Gastrocnemius medialis (tissue), 4 donors: ENCODE measurements at regions not wholly inside any gene's neighbourhood (a gene's known extent, or its start where the extent isn't known, plus 50 kb on each side); places are given as distances from the start of the nearest gene placed in this dataset.

ENCODE experiments used
- ATAC-seq, 2 donors: fragments of 150-250 bp; one replicate each; pipeline ENCODE4 v1.9.1; 2016
- DNase-seq, 2 donors: peaks; one replicate each; pipeline ENCODE4 v3.0.0-alpha.2; 2019
- H3K27ac ChIP-seq, 4 donors: fragments of 200-600 bp; sonication (generic); 1 replicate in 1 of 4; 2 replicates in 3 of 4; pipeline ENCODE4 v1.5.1; 2016 to 2018; ENCODE audit warnings: mild to moderate bottlenecking in 2 of 4, moderate library complexity in 1 of 4
- H3K27me3 ChIP-seq, 3 donors: fragments of 200-600 bp; sonication (generic) in 2 of 3; 1 replicate in 1 of 3; 2 replicates in 2 of 3; pipeline versions ENCODE4 v1.5.1 to v1.6.0; 2016 to 2019; ENCODE audit warnings: mild to moderate bottlenecking in 1 of 3, moderate library complexity in 1 of 3
- H3K36me3 ChIP-seq, 2 donors: fragments of 200-600 bp; sonication (generic) in 1 of 2; one replicate each; pipeline ENCODE4 v1.5.1; 2017 to 2018
- H3K4me1 ChIP-seq, 2 donors: fragments of 200-600 bp; sonication (generic) in 1 of 2; one replicate each; pipeline ENCODE4 v1.5.1; 2016 to 2017; ENCODE audit warnings: mild to moderate bottlenecking in 2 of 2
- H3K4me3 ChIP-seq, 4 donors: fragments of 200-600 bp; sonication (generic) in 3 of 4; 1 replicate in 1 of 4; 2 replicates in 3 of 4; pipeline ENCODE4 v1.5.1; 2016 to 2019; ENCODE audit warnings: mild to moderate bottlenecking in 2 of 4
- H3K9me3 ChIP-seq, 3 donors: fragments of 200-600 bp; sonication (generic) in 2 of 3; 1 replicate in 1 of 3; 2 replicates in 2 of 3; pipeline ENCODE4 v1.5.1; 2016 to 2019
- CTCF ChIP-seq, 5 experiments: fragments of 450-650 bp in 3 of 5; fragments of 200-600 bp in 2 of 5; sonication (generic) in 2 of 5; IDR thresholded peaks in 4 of 5; conservative IDR thresholded peaks in 1 of 5; 1 replicate in 4 of 5; 2 replicates in 1 of 5; pipeline ENCODE4 v1.5.1; 2016 to 2019; ENCODE audit warnings: antibody characterized with exemption in 5 of 5, mild to moderate bottlenecking in 3 of 5, moderate library complexity in 3 of 5
- POLR2A ChIP-seq, 2 donors: fragments of 450-650 bp; IDR thresholded peaks; one replicate each; pipeline ENCODE4 v1.6.1; 2017; ENCODE audit warnings: antibody characterized with exemption in 2 of 2, mild to moderate bottlenecking in 2 of 2, moderate library complexity in 2 of 2
- in situ Hi-C, 4 donors: fragments of 200-750 bp; cut with MboI; loops; one replicate each; pipeline versions ENCODE4 v1.15.0 to v1.8.0; 2017; ENCODE audit warnings: low sequenced_read_pairs in 4 of 4
- intact Hi-C: fragments of 100-400 bp; cut with DNase I; formaldehyde crosslinking; loops from one replicate; pipeline ENCODE4 v1.15.1; 2023; ENCODE audit warnings: low total_unique reads

- Histone ChIP-seq H3K4me1 (no peaks in the 10 kb centered on the region), H3K36me3 (no peaks in the 10 kb centered on the region), H3K27me3 (no peaks in the 10 kb centered on the region), H3K9me3 (no peaks in the 10 kb centered on the region), H3K27ac (no peak overlapping the region), H3K4me3 (no peak overlapping the region)
- ATAC-seq (no peak), DNase-seq (no peak)
- in situ Hi-C loops (no loop called here), intact Hi-C loops (no loop called here)
- no peak for TF ChIP-seq POLR2A (IDR thresholded peaks at IDR 0.05)
- TF ChIP-seq CTCF (IDR thresholded peaks at IDR 0.05 in 4 of 5, conservative IDR thresholded peaks at IDR 0.05 in 1 of 5), result no peak
These were observed 485.8 kb upstream of the ATXN7L3B start for GRCh38 chr12:74051848-74052247.

DNA sequence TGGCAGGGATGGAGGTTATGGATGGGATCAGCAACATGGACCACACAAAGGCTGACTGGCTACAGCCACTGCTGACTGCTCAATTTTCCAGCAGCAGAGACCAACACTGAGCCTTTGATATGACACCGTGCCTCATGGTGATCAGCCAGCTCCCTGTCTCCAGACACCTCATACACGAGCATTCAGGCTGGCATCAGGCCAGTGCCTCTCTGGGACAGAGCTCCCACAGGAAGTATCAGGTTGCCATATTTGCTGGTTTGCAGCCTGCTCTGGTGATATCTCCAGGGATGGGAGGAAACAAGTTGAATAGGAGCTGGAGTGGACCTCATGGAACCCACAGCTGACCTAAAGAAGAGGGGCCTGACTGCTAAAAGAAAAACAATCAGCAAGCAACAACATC is 471.2 kb upstream of the ATXN7L3B start:
- in situ Hi-C loops (no loop called here), intact Hi-C loops (no loop called here)
- DNase-seq (no peak), ATAC-seq (no peak)
- TF ChIP-seq CTCF (IDR thresholded peaks at IDR 0.05 in 4 of 5, conservative IDR thresholded peaks at IDR 0.05 in 1 of 5), result no peak
- no peak for TF ChIP-seq POLR2A (IDR thresholded peaks at IDR 0.05)
- no peaks in the 10 kb centered on the region for H3K36me3 ChIP-seq
- no peak overlapping the region for H3K4me3 ChIP-seq
- H3K4me1 ChIP-seq, result no peaks in the 10 kb centered on the region
- no peaks in the 10 kb centered on the region for H3K9me3 ChIP-seq
- H3K27ac ChIP-seq, result no peak overlapping the region
- no peaks in the 10 kb centered on the region for H3K27me3 ChIP-seq

- Histone ChIP-seq H3K27me3 (no peaks in the 10 kb centered on the region), H3K36me3 (no peaks in the 10 kb centered on the region), H3K9me3 (no peaks in the 10 kb centered on the region), H3K27ac (no peak overlapping the region), H3K4me3 (no peak overlapping the region), H3K4me1 (no peaks in the 10 kb centered on the region)
- intact Hi-C loops (no loop called here), in situ Hi-C loops (no loop called here)
- TF ChIP-seq POLR2A (IDR thresholded peaks at IDR 0.05), result no peak
- TF ChIP-seq CTCF (IDR thresholded peaks at IDR 0.05 in 4 of 5, conservative IDR thresholded peaks at IDR 0.05 in 1 of 5), result no peak
- ATAC-seq (no peak), DNase-seq (no peak)
These were observed 466.5 kb upstream of the ATXN7L3B start for GRCh38 chr12:74071182-74071581.

DNA sequence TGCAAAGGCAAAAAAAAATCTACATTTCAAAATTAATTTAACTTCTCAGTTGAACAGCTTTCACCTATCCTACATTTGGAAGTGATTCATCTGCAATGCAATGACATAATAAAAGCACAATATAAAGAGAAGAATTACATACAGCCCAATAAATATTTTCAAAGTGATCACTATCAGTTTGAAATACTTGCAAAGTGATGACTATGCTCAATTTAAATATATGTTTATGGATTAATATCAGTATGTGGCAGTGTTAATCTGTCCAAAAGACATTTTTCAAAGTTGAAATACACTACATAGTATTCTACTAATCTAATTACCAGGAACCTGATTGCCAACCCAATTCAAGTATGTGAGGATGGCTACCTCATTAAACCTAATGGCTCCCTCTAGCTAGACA is 460.7 kb upstream of the ATXN7L3B start:
- Histone ChIP-seq H3K4me1 (no peaks in the 10 kb centered on the region), H3K9me3 (no peaks in the 10 kb centered on the region), H3K4me3 (no peak overlapping the region), H3K27me3 (no peaks in the 10 kb centered on the region), H3K27ac (no peak overlapping the region), H3K36me3 (no peaks in the 10 kb centered on the region)
- intact Hi-C loops (no loop called here), in situ Hi-C loops (no loop called here)
- DNase-seq, result no peak
- TF ChIP-seq POLR2A (IDR thresholded peaks at IDR 0.05), result no peak
- TF ChIP-seq CTCF (IDR thresholded peaks at IDR 0.05 in 4 of 5, conservative IDR thresholded peaks at IDR 0.05 in 1 of 5), result no peak
- ATAC-seq, result no peak

GRCh38 chr12:74105434-74105833 is 432.2 kb upstream of the ATXN7L3B start:
- H3K27ac ChIP-seq, result no peak overlapping the region
- TF ChIP-seq CTCF (IDR thresholded peaks at IDR 0.05 in 4 of 5, conservative IDR thresholded peaks at IDR 0.05 in 1 of 5), result no peak
- H3K4me3 ChIP-seq, result no peak overlapping the region
- no peaks in the 10 kb centered on the region for H3K27me3 ChIP-seq
- H3K9me3 ChIP-seq, result no peaks in the 10 kb centered on the region
- no peaks in the 10 kb centered on the region for H3K36me3 ChIP-seq
- DNase-seq, result no peak
- in situ Hi-C loops (no loop called here), intact Hi-C loops (no loop called here)
- H3K4me1 ChIP-seq, result no peaks in the 10 kb centered on the region
- ATAC-seq, result no peak
